ENCODE measurements at regions not wholly inside any gene's neighbourhood (a gene's known extent, or its start where the extent isn't known, plus 50 kb on each side); places are given as distances from the start of the nearest gene placed in this dataset.

DNA sequence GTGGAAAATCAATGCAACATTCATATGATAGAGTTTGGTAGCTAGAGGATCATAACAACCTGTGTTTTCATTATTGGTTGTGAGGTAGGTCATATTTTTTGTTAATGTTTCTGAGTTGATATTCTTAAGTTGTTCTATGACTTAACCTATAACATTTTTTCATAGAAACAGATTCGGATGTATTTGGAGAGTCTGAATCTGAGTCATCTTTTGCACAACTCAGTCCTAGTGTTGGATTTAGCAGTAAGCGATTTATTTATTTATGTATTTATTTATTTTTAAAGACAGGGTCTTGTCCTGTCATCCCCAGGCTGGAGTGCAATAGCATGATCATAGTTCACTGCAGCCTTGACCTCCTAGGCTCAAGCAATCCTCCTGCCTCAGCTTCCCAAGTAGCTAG, 292.8 kb upstream of the ZNF717 start:
- H3K4me3 Mint-ChIP-seq (ENCODE audit: unreplicated experiment) = no peak overlapping the region
- H3K4me1 Mint-ChIP-seq (ENCODE audit: unreplicated experiment) = no peaks in the 10 kb centered on the region
- H3K27me3 Mint-ChIP-seq (ENCODE audit: unreplicated experiment) = no peaks in the 10 kb centered on the region
- no peaks in the 10 kb centered on the region for H3K9me3 Mint-ChIP-seq (ENCODE audit: unreplicated experiment)
- TF ChIP-seq, protein P1, sequence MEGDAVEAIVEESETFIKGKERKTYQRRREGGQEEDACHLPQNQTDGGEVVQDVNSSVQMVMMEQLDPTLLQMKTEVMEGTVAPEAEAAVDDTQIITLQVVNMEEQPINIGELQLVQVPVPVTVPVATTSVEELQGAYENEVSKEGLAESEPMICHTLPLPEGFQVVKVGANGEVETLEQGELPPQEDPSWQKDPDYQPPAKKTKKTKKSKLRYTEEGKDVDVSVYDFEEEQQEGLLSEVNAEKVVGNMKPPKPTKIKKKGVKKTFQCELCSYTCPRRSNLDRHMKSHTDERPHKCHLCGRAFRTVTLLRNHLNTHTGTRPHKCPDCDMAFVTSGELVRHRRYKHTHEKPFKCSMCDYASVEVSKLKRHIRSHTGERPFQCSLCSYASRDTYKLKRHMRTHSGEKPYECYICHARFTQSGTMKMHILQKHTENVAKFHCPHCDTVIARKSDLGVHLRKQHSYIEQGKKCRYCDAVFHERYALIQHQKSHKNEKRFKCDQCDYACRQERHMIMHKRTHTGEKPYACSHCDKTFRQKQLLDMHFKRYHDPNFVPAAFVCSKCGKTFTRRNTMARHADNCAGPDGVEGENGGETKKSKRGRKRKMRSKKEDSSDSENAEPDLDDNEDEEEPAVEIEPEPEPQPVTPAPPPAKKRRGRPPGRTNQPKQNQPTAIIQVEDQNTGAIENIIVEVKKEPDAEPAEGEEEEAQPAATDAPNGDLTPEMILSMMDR (IDR thresholded peaks at IDR 0.05) = no peak
- H3K27ac Mint-ChIP-seq (ENCODE audit: unreplicated experiment) = no peak overlapping the region
- no peak for DNase-seq (ENCODE audit: extremely low spot score, unreplicated experiment)
- H3K36me3 Mint-ChIP-seq (ENCODE audit: unreplicated experiment) = no peaks in the 10 kb centered on the region

DNA sequence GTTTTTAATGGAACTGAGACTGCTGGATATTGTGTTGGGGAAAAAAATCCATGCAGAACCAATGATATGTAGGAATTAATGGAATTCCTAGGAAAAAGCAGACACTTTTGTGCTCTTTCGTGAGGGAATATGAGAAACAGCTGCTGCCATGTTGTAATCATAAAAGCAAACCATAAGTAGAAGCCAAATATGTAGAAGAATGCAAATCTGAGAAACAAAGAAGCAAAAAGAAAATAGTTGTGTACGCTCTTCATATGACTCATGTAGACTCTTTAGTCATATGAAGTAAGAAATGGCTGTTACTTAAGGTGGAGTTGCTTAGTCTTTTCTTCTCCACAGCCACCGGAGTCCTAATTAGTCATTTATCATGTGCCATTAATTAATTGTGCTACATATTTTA, 298.6 kb upstream of the ZNF717 start:
- peaks cover 4% of the 10 kb centered on the region for H3K9me3 Mint-ChIP-seq (ENCODE audit: unreplicated experiment)
- no peak overlapping the region for H3K27ac Mint-ChIP-seq (ENCODE audit: unreplicated experiment)
- H3K4me3 Mint-ChIP-seq (ENCODE audit: unreplicated experiment) = no peak overlapping the region
- TF ChIP-seq, protein P1 (IDR thresholded peaks at IDR 0.05) = no peak
- no peaks in the 10 kb centered on the region for H3K4me1 Mint-ChIP-seq (ENCODE audit: unreplicated experiment)
- peaks cover 2% of the 10 kb centered on the region for H3K27me3 Mint-ChIP-seq (ENCODE audit: unreplicated experiment)
- H3K36me3 Mint-ChIP-seq (ENCODE audit: unreplicated experiment) = no peaks in the 10 kb centered on the region
- no peak for DNase-seq (ENCODE audit: extremely low spot score, unreplicated experiment)

DNA sequence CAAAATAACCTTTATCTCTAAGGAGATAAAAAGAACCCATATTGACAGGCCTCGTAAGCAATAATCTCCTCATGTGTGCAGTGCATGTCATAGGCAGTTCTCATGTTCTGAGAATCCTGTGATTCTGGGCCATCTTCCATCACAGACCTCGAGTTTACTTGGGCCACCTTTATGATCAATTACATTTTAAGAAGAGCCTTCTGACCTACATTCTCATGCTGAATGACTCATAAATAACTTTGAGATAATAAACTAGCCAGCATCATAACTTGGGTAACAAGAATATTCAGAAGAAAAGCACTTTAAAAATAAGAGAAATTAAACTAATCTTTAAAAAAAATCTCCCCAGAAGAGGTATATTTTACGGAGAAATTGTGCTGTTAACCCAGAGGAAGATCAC, 310.7 kb upstream of the ZNF717 start:
- no peaks in the 10 kb centered on the region for H3K9me3 Mint-ChIP-seq (ENCODE audit: unreplicated experiment)
- H3K4me1 Mint-ChIP-seq (ENCODE audit: unreplicated experiment) = peaks cover 2% of the 10 kb centered on the region
- H3K27me3 Mint-ChIP-seq (ENCODE audit: unreplicated experiment) = peaks cover 1% of the 10 kb centered on the region
- DNase-seq (ENCODE audit: extremely low spot score, unreplicated experiment) = no peak
- no peak overlapping the region for H3K27ac Mint-ChIP-seq (ENCODE audit: unreplicated experiment)
- no peak overlapping the region for H3K4me3 Mint-ChIP-seq (ENCODE audit: unreplicated experiment)
- no peaks in the 10 kb centered on the region for H3K36me3 Mint-ChIP-seq (ENCODE audit: unreplicated experiment)
- TF ChIP-seq, protein P1 (IDR thresholded peaks at IDR 0.05) = no peak

DNA sequence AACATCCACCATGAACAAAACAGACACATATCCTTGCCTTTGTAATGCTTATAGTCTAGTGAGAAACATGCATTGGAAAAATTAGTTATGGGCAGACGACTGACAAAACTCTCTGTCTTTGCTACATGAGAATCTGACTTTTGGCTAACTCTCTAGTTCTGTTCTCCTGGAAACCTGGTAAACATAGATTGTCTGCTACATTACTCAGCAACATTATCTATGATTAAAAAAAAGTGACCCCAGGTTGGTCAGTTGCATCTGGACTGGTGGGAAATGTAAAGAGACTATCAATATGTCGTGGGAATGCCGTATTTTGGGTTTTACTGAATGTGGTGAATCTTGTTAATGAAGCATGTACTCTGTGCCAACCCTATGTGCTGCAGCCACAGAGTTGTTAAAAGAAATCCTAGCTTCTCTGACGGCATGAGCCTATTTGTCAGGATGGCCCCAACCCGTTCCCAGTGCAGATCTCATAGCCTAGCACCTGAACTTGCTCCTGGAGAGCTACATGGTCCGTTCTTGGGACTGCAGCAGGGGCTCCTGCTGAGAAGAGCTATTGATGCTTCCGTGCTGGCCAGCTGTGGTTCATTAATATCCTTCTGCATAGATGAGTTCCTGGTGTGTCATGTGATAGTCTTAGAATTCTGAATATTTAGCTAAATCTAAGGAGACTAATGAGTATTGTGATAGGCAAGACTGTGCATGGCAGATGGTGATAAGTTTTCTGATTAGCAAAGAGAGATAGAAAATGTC, 311.7 kb upstream of the ZNF717 start:
- TF ChIP-seq, protein P1 (IDR thresholded peaks at IDR 0.05) = no peak
- H3K4me1 Mint-ChIP-seq (ENCODE audit: unreplicated experiment) = peaks cover 2% of the 10 kb centered on the region
- no peak for DNase-seq (ENCODE audit: extremely low spot score, unreplicated experiment)
- H3K27me3 Mint-ChIP-seq (ENCODE audit: unreplicated experiment) = peaks cover 1% of the 10 kb centered on the region
- no peak overlapping the region for H3K4me3 Mint-ChIP-seq (ENCODE audit: unreplicated experiment)
- H3K9me3 Mint-ChIP-seq (ENCODE audit: unreplicated experiment) = no peaks in the 10 kb centered on the region
- no peak overlapping the region for H3K27ac Mint-ChIP-seq (ENCODE audit: unreplicated experiment)
- H3K36me3 Mint-ChIP-seq (ENCODE audit: unreplicated experiment) = no peaks in the 10 kb centered on the region

DNA sequence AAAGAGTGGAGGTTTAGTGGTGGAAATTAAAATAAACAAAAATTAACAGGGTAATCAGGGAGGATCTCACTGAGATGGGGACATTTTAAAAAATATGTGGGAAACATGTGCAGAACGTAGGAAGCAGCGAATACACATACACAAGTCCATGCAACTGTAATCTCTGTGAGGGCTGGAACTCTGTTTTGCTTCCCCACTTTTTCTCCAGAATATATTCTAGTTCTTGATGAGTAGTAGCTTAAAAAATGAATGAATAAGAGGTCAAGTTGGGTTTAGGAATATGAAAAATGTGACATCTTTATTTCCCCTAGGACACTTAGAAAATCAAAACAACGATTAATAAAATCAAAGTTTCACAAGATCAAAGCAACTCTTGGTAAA, 312.2 kb upstream of the ZNF717 start:
- peaks cover 2% of the 10 kb centered on the region for H3K4me1 Mint-ChIP-seq (ENCODE audit: unreplicated experiment)
- H3K9me3 Mint-ChIP-seq (ENCODE audit: unreplicated experiment) = no peaks in the 10 kb centered on the region
- peaks cover 1% of the 10 kb centered on the region for H3K27me3 Mint-ChIP-seq (ENCODE audit: unreplicated experiment)
- no peak overlapping the region for H3K4me3 Mint-ChIP-seq (ENCODE audit: unreplicated experiment)
- TF ChIP-seq, protein P1 (IDR thresholded peaks at IDR 0.05) = no peak
- no peak for DNase-seq (ENCODE audit: extremely low spot score, unreplicated experiment)
- H3K27ac Mint-ChIP-seq (ENCODE audit: unreplicated experiment) = no peak overlapping the region
- no peaks in the 10 kb centered on the region for H3K36me3 Mint-ChIP-seq (ENCODE audit: unreplicated experiment)

Measured in osteocyte (in vitro differentiated cells).